BLaER1 (cell line): ENCODE measurements at regions not wholly inside any gene's neighbourhood (a gene's known extent, or its start where the extent isn't known, plus 50 kb on each side); places are given as distances from the start of the nearest gene placed in this dataset.
"Not testable (repeated sequence)": the region's sequence is repeated elsewhere in the genome, so short reads cannot be mapped to it uniquely, and the experiment has no call there.

ENCODE experiments used
- H3K27ac ChIP-seq: shearing (Covaris generic); formaldehyde crosslinking; 2 replicates; pipeline ENCODE4 v1.8.1; 2022
- H3K27me3 ChIP-seq: shearing (Covaris generic); formaldehyde crosslinking; 2 replicates; pipeline ENCODE4 v1.8.1; 2022
- H3K36me3 ChIP-seq: shearing (Covaris generic); formaldehyde crosslinking; 2 replicates; pipeline ENCODE4 v1.8.1; 2022
- H3K4me1 ChIP-seq: shearing (Covaris generic); formaldehyde crosslinking; 2 replicates; pipeline ENCODE4 v1.8.1; 2022
- H3K4me2 ChIP-seq: shearing (Covaris generic); formaldehyde crosslinking; 2 replicates; pipeline ENCODE4 v1.8.1; 2022
- H3K4me3 ChIP-seq: shearing (Covaris generic); formaldehyde crosslinking; 2 replicates; pipeline ENCODE4 v1.8.1; 2022
- H3K9ac ChIP-seq: shearing (Covaris generic); formaldehyde crosslinking; 2 replicates; pipeline ENCODE4 v1.8.1; 2022
- H3K9me3 ChIP-seq: shearing (Covaris generic); formaldehyde crosslinking; 2 replicates; pipeline ENCODE4 v1.8.1; 2022
- H4K20me1 ChIP-seq: shearing (Covaris generic); formaldehyde crosslinking; 2 replicates; pipeline ENCODE4 v1.8.1; 2022
- Cebpa-rat ChIP-seq: shearing (Covaris generic); IDR thresholded peaks from 2 replicates; pipeline ENCODE4 v1.8.1; 2022

GRCh38 chr13:60258349-60258748 is 94.6 kb upstream of the DIAPH3 start:
- H3K4me3 ChIP-seq, result no peak overlapping the region
- no peaks in the 10 kb centered on the region for H3K27me3 ChIP-seq
- no peaks in the 10 kb centered on the region for H3K4me1 ChIP-seq
- no peak overlapping the region for H3K4me2 ChIP-seq
- TF ChIP-seq Cebpa-rat, result no peak
- H3K36me3 ChIP-seq, result no peaks in the 10 kb centered on the region
- no peak overlapping the region for H3K9ac ChIP-seq
- no peaks in the 10 kb centered on the region for H4K20me1 ChIP-seq
- no peaks in the 10 kb centered on the region for H3K9me3 ChIP-seq
- H3K27ac ChIP-seq, result no peak overlapping the region

- H3K27me3 ChIP-seq, result no peaks in the 10 kb centered on the region
- H3K9ac ChIP-seq, result no peak overlapping the region
- no peaks in the 10 kb centered on the region for H3K4me1 ChIP-seq
- no peaks in the 10 kb centered on the region for H4K20me1 ChIP-seq
- H3K27ac ChIP-seq, result no peak overlapping the region
- no peaks in the 10 kb centered on the region for H3K9me3 ChIP-seq
- no peak overlapping the region for H3K4me2 ChIP-seq
- H3K4me3 ChIP-seq, result no peak overlapping the region
- no peaks in the 10 kb centered on the region for H3K36me3 ChIP-seq
- TF ChIP-seq Cebpa-rat, result no peak
These were observed 96.7 kb upstream of the DIAPH3 start for GRCh38 chr13:60260440-60260839.

GRCh38 chr13:60261432-60262351 is 98.0 kb upstream of the DIAPH3 start:
- Histone ChIP-seq H3K9ac (no peak overlapping the region), H3K36me3 (no peaks in the 10 kb centered on the region), H3K4me2 (no peak overlapping the region), H3K4me3 (no peak overlapping the region), H3K27ac (no peak overlapping the region), H3K9me3 (no peaks in the 10 kb centered on the region), H4K20me1 (no peaks in the 10 kb centered on the region), H3K4me1 (no peaks in the 10 kb centered on the region), H3K27me3 (no peaks in the 10 kb centered on the region)
- no peak for TF ChIP-seq Cebpa-rat

- Histone ChIP-seq H3K9ac (no peak overlapping the region), H3K4me1 (peaks cover 8% of the 10 kb centered on the region), H3K27me3 (no peaks in the 10 kb centered on the region), H3K4me2 (no peak overlapping the region), H3K27ac (no peak overlapping the region), H3K4me3 (no peak overlapping the region), H3K36me3 (no peaks in the 10 kb centered on the region), H4K20me1 (no peaks in the 10 kb centered on the region), H3K9me3 (no peaks in the 10 kb centered on the region)
- TF ChIP-seq Cebpa-rat, result no peak
These were observed 101.8 kb upstream of the DIAPH3 start for GRCh38 chr13:60265566-60265965.

GRCh38 chr13:60267498-60268202 is 103.9 kb upstream of the DIAPH3 start:
- H3K4me2 ChIP-seq, result peak overlapping the region; percentile 79

GRCh38 chr13:60268203-60268555 is 104.5 kb upstream of the DIAPH3 start:
- H3K4me2 ChIP-seq, result peak overlapping the region; percentile 79
- peak overlapping the region; percentile 74; the same call in 1 of the 2 replicates for H3K27ac ChIP-seq
- no peaks in the 10 kb centered on the region for H3K36me3 ChIP-seq
- no peak for TF ChIP-seq Cebpa-rat
- H4K20me1 ChIP-seq, result no peaks in the 10 kb centered on the region
- no peaks in the 10 kb centered on the region for H3K27me3 ChIP-seq
- H3K9me3 ChIP-seq, result no peaks in the 10 kb centered on the region
- peak overlapping the region; percentile 81 for H3K4me3 ChIP-seq
- H3K9ac ChIP-seq, result peak overlapping the region; percentile 80
- H3K4me1 ChIP-seq, result peaks cover 8% of the 10 kb centered on the region

More at GRCh38 chr13:60267498-60268202, 103.9 kb upstream of the DIAPH3 start:
- Histone ChIP-seq H3K36me3 (no peaks in the 10 kb centered on the region), H3K9ac (peak overlapping the region; percentile 80), H3K27me3 (no peaks in the 10 kb centered on the region), H4K20me1 (no peaks in the 10 kb centered on the region), H3K4me3 (peak overlapping the region; percentile 81), H3K9me3 (no peaks in the 10 kb centered on the region), H3K27ac (peak overlapping the region; percentile 74; the same call in 1 of the 2 replicates), H3K4me1 (peaks cover 8% of the 10 kb centered on the region)
- TF ChIP-seq Cebpa-rat, result no peak

- Histone ChIP-seq H3K9me3 (no peaks in the 10 kb centered on the region), H4K20me1 (no peaks in the 10 kb centered on the region), H3K27me3 (no peaks in the 10 kb centered on the region), H3K9ac (no peak overlapping the region), H3K4me1 (no peaks in the 10 kb centered on the region), H3K27ac (no peak overlapping the region), H3K4me2 (no peak overlapping the region), H3K4me3 (no peak overlapping the region), H3K36me3 (no peaks in the 10 kb centered on the region)
- TF ChIP-seq Cebpa-rat, result no peak
These were observed 110.3 kb upstream of the DIAPH3 start for GRCh38 chr13:60273971-60274527.

- Histone ChIP-seq H3K27ac (no peak overlapping the region), H3K9me3 (no peaks in the 10 kb centered on the region), H3K9ac (no peak overlapping the region), H3K4me3 (no peak overlapping the region), H3K4me2 (no peak overlapping the region), H4K20me1 (no peaks in the 10 kb centered on the region), H3K36me3 (no peaks in the 10 kb centered on the region), H3K27me3 (no peaks in the 10 kb centered on the region), H3K4me1 (no peaks in the 10 kb centered on the region)
- TF ChIP-seq Cebpa-rat, result no peak
These were observed 110.9 kb upstream of the DIAPH3 start for GRCh38 chr13:60274655-60275054.

GRCh38 chr13:60275208-60275607 is 111.5 kb upstream of the DIAPH3 start:
- Histone ChIP-seq H3K4me2 (no peak overlapping the region), H3K4me3 (no peak overlapping the region)

GRCh38 chr13:60280524-60280923 is 116.5 kb upstream of the TDRD3 start:
- not testable (repeated sequence) for H3K4me3 ChIP-seq, H3K27me3 ChIP-seq, H3K4me2 ChIP-seq, H3K4me1 ChIP-seq, H3K9me3 ChIP-seq, H3K36me3 ChIP-seq, H3K27ac ChIP-seq, H3K9ac ChIP-seq, H4K20me1 ChIP-seq

More at GRCh38 chr13:60275208-60275607, 111.5 kb upstream of the DIAPH3 start:
- Histone ChIP-seq H3K27me3 (no peaks in the 10 kb centered on the region), H3K9ac (no peak overlapping the region), H3K36me3 (no peaks in the 10 kb centered on the region), H3K27ac (no peak overlapping the region), H4K20me1 (no peaks in the 10 kb centered on the region), H3K4me1 (no peaks in the 10 kb centered on the region), H3K9me3 (no peaks in the 10 kb centered on the region)
- no peak for TF ChIP-seq Cebpa-rat
